ENCODE measurements at regions not wholly inside any gene's neighbourhood (a gene's known extent, or its start where the extent isn't known, plus 50 kb on each side); places are given as distances from the start of the nearest gene placed in this dataset.

GRCh38 chr20:22459754-22460153, 124.6 kb downstream of the FOXA2 start (continued):
- TF ChIP-seq ZEB1 (IDR thresholded peaks at IDR 0.05; ENCODE audit: insufficient replicate concordance, low read depth) (no peak), RORA (CRISPR knock-in tag; IDR thresholded peaks at IDR 0.05) (no peak), ZNF251 (CRISPR knock-in tag; IDR thresholded peaks at IDR 0.05) (no peak), MLXIP (CRISPR knock-in tag; IDR thresholded peaks at IDR 0.05; ENCODE audit: borderline replicate concordance) (no peak), BORCS8-MEF2B (CRISPR knock-in tag; IDR thresholded peaks at IDR 0.05) (no peak), GATA4 (IDR thresholded peaks at IDR 0.05; ENCODE audit: borderline replicate concordance, low read depth) (no peak), ZNF558 (CRISPR knock-in tag; IDR thresholded peaks at IDR 0.05; ENCODE audit: borderline replicate concordance) (no peak), RBM39 (IDR thresholded peaks at IDR 0.05; ENCODE audit: low read depth, low read length, poor library complexity, severe bottlenecking) (no peak)

- 49% methylated on average over 3 of the region's 3 CpGs for WGBS (ENCODE audit: low lambda C conversion rate)
- Histone ChIP-seq H3K9ac (ENCODE audit: insufficient read depth, low read depth, low read length) (no peak overlapping the region), H3K27me3 (ENCODE audit: control insufficient read depth in 1 of 2, insufficient read depth in 2 of 2, low read length in 2 of 2) (peaks cover 6 to 47% of the 10 kb centered on the region in 2 experiments), H4K20me1 (ENCODE audit: insufficient read depth, low read length) (no peaks in the 10 kb centered on the region), H3K4me3 (replicated peaks in 1 of 3; ENCODE audit: insufficient read depth in 1 of 3, low read depth in 2 of 3, low read length in 3 of 3) (no peak overlapping the region), H3K4me1 (ENCODE audit: insufficient read depth, low read length) (peaks cover 20% of the 10 kb centered on the region), H3K4me2 (ENCODE audit: low read depth, low read length) (no peak overlapping the region), H3K27ac (ENCODE audit: extremely low read length, insufficient read depth, low read length) (no peak overlapping the region), H2AFZ (ENCODE audit: low read length) (no peak overlapping the region), H3K9me3 (ENCODE audit: low read length) (no peaks in the 10 kb centered on the region), H3K79me2 (ENCODE audit: insufficient read depth, low read length) (no peaks in the 10 kb centered on the region), H3K36me3 (replicated peaks in 1 of 2; ENCODE audit: control insufficient read depth in 1 of 2, insufficient read depth in 2 of 2, low read length in 2 of 2) (no peaks in the 10 kb centered on the region)
- BruUV-seq (replicated peaks): no TSS peak
- FAIRE-seq (no peak), DNase-seq (ENCODE audit: low spot score) (no peak), ATAC-seq (no peak)
- ChIA-PET POLR2A (no interaction called here), CTCF (ENCODE audit: low intra/inter-chr PET ratio, low total read pairs) (interaction anchor here (4.6 kb wide), 1 partner anchor 130 kb away, joined by 83 read pairs; the partner anchor contains the start of gene FOXA2)
- in situ Hi-C loops (cut with HindIII; ENCODE audit: extremely low pct_ligation_motif_present, low pct_unique_long_range_greater_than_20kb) (no loop called here), intact Hi-C loops (cut with micrococcal nuclease; ENCODE audit: unreplicated experiment) (no loop called here)
- no peak for TF ChIP-seq KLF12 (CRISPR knock-in tag; IDR thresholded peaks at IDR 0.05; ENCODE audit: borderline replicate concordance)
- no peak for TF ChIP-seq ZNF777 (CRISPR knock-in tag; IDR thresholded peaks at IDR 0.05)
- TF ChIP-seq MYNN (CRISPR knock-in tag; IDR thresholded peaks at IDR 0.05; ENCODE audit: low read depth): no peak
- no peak for TF ChIP-seq ZFP36L2 (CRISPR knock-in tag; IDR thresholded peaks at IDR 0.05)
- TF ChIP-seq ZNF737 (CRISPR knock-in tag; IDR thresholded peaks at IDR 0.05; ENCODE audit: borderline replicate concordance): no peak
- no peak for TF ChIP-seq ZNF142 (CRISPR knock-in tag; IDR thresholded peaks at IDR 0.05)
- no peak for TF ChIP-seq ZNF451 (CRISPR knock-in tag; IDR thresholded peaks at IDR 0.05)
These were observed 128.3 kb downstream of the FOXA2 start for GRCh38 chr20:22456109-22456508.

Measured in HepG2 (cell line).